ENCODE measurements at regions not wholly inside any gene's neighbourhood (a gene's known extent, or its start where the extent isn't known, plus 50 kb on each side); places are given as distances from the start of the nearest gene placed in this dataset.
"Not testable (repeated sequence)": the region's sequence is repeated elsewhere in the genome, so short reads cannot be mapped to it uniquely, and the experiment has no call there.

DNA sequence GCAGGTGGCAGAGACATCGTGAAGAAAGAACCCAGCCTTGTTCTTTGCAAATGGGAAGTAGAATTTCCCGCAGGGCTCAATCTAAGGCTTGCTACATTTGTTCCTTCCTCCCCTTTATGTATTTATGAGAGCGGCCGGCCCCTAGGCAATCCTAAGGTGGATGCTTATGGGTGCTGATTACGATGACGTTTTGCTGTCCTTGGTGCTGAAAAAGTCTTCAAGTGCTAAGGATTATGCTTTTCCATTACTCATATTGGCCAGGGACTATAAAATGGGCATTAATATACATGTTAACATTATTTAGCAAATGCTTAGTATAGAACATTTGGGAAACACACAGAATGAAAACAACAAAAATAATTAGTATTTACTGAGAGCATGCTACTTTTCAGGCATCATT lies 313.3 kb upstream of the XYLT1 start:
- no peak for DNase-seq

DNA sequence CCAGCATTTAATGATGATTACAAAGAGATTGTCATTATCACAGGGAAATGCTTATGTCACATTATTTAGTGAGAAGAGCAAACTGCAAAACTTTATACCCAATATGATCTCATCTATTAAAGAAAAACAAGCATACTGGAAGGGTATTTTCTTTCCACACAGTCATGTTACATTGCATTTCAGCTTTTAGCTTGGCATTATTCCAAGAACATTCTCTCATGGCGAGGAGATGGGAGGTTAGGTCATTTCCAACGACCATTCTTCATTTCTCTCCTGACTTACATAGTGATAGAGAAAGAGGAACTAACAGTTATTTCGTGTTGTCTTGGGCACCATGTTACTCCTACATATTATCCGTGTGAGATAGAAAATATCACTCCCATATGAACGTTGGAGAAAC lies 309.4 kb upstream of the XYLT1 start:
- no peak for DNase-seq

DNA sequence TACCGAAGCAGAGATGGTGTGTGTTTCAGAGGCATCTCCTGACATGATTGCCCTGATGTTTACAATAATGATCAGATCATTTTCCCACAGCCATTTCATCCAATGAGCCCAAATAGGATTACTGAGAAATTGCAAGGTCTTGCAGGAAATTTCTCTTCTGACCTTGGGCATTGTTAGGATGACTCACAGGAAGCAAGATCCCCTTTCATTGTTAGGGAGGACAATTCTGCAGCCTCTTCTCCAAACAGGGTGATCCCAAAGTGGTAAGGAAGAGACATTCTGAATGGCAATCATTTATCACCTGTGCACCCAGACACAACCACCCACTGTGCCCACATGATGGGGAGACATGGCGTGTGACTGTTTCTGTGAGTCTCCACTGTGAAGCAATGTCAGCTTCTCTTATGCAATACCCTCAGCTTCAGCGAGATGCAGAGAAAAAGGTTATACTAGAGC lies 306.7 kb upstream of the XYLT1 start:
- DNase-seq, result no peak

DNA sequence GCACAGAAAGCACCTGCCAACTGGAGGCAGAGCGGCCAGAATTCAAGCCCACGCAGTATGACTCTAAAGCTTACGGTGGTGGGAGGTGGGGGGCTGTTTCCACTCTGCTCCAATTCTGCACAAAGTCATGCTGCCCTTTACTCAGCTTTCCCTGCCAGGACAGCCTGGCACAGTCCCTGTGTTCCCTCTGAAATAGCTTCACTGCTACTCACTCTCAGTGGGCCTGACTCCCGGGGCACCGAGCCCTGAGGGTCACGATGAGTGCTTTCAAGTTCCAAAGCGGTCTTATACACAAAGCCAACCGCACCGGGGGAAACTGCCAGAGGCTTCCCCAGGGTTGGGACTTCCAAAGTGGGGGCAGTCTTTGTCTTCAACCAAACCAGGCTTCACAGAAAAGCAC lies 306.1 kb upstream of the XYLT1 start:
- no peak for DNase-seq

DNA sequence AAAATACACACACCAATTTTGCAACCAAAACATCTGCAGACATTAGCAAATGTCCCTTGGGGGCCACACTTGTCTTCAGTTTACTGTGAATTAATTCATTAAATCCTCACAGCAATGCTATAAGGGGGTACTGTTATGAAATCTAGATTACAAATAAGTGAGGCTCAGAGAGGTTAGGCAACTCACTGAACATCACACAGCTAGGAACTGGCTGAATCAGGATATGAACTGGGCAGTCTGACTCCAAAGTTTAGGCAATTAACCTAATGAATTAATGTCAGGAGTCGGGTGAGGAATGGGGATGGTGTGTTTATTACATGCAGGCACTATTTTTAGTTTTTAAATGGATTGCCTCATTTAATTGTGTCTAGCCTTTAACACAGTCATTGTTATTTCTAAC lies 305.7 kb upstream of the XYLT1 start:
- no peak for DNase-seq

DNA sequence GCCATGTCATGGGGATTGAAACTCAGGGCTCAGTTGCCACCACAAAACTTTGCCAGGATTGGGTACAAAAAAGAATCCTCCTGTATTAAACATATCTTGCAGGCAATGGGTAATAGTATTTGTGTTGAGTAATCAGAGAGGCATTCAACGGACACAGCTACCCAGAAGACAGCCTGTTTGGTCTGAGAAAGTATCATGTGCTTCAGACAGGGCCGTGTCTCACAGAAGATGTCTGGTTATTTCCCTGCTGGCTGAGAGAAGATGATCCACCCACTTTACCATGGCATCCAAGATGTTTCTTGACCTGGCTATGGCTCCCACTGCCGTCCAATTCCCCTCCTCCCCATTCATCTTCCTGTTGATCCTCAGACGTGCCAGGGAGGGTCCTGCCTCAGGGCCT lies 304.3 kb upstream of the XYLT1 start:
- DNase-seq, result no peak

DNA sequence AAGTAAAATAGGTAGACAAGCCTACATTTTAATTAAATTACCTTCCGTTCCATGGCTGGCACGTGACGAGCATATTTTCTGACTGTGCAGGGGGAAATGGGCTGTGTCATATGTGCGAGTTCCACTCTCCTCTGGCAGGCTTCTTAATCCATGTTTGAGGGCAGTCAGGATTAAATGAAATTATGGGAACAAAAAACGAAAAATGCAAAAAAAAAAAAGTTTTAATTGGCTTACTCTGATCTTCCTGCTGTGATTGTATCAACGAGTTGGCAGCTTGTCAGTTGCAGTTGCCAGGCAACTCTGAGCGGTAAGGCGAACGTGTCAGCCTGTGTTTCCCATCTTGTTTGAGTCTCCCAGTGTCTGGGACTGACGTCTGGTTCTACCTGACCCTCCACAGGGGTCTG lies 302.9 kb upstream of the XYLT1 start:
- peak; percentile 80 for DNase-seq

DNA sequence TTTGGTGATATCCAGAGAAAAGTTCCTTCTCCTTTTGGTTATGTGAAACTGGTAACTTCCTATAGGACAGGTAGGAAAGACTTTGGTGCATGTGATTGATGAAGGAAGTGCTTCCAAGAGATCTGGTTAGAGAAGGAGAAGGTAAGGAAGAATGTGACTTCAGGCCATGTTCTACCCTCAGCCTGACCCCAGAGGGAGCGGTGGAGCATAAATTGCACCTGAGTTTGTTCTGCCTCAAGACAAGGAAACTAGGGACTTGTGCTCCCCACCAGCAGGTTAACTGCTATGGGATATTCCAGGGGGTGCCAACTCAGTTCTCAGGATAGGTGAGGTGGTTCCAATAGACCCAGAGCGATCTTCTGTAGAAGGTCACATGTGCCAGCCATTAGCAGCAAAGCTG lies 299.3 kb upstream of the XYLT1 start:
- no peak for DNase-seq

DNA sequence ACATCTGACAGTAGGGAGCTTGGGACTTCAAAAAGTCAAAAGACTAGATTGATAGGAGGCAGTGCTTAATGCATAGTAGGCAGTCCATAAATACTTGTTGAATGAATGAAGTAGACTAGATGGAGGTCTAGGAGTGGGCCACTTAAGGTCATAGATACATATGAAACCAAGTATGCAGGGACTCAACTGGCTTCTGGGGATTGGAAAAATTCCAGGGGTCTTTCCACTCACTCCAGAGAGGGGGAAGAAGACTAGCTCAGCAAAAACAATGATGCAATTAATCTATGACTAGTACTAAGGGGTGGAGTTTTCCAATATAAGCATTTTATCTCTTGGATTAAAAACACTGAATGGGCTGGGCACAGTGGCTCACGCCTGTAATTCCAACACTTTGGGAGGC lies 298.3 kb upstream of the XYLT1 start:
- DNase-seq, result no peak

DNA sequence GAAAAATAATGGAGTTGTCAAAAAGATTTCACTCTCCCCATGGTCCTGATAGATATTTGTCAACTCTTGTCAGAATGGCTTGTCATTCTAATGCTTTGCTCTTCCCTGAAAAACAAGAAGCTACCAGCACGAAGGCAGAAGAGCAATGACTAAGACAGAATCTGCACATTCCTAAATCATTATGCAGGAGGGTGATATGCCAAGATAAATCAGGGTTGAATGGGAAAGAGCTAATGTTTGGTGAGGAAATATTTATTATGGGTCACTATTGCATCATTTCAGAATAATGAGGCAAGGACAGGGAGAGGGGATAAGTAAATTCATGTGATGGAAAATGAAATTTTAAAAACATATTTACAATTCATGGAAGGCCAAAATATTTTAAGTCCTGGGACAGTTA lies 297.5 kb upstream of the XYLT1 start:
- no peak for DNase-seq

DNA sequence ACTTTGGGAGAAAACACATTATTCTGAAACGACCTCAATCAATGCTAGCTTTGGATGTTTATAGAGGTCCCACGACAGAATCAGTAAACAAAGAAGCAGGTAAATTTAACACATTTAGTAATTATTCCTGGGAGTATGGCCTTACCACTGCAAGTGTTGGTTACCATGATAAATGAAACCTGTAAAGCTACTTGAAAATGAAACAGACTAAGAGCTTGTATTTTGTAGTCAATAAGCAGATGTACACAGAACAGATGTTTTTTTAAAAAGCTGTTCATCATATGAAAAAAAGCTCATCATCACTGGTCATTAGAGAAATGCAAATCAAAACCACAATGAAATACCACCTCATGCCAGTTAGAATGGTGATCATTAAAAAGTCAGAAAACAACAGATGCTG lies 295.3 kb upstream of the XYLT1 start:
- DNase-seq, result no peak

DNA sequence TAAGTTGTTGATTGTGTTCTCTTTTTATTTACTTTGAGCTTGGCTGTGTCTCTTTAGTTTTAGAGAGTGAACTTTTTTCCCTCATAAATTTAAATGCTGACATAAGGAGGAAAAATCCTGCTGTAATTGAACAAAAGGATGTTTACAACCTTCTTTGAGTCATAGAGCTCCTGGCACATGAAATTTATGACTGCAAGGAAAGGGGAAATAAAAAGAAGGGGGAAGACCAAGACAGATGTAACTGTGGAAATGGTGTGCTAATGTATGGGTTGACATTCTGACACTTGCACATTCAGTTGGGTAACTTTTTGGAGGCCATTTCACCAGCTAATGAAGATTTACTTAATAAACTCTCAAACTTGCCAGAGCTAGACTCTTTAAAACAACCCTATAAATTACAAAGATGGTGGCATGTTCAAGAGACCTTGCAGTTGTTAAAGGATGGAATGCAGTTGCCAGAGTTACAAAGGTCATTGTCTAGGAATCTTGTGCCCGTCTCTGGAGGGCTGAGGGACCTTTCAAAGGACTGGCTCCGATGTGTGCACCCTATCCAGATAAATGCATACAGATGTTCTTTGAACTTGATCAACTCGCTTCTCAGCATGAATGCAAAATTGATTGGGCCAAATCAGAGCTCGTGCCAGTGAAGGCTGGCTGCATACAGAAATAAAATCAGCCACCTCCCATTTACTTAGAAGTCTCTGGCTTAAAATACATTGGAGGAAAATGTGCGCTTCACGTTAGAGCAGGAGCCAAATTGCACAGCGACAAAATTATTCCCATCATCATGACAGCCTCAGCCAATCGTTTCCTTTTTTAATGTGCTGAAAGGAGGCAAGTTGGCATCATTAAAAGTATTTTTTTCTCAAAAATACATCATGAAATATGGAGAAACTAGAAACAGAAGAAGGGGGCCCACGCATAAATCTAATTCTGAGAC lies 289.0 kb upstream of the XYLT1 start:
- no peak for DNase-seq

DNA sequence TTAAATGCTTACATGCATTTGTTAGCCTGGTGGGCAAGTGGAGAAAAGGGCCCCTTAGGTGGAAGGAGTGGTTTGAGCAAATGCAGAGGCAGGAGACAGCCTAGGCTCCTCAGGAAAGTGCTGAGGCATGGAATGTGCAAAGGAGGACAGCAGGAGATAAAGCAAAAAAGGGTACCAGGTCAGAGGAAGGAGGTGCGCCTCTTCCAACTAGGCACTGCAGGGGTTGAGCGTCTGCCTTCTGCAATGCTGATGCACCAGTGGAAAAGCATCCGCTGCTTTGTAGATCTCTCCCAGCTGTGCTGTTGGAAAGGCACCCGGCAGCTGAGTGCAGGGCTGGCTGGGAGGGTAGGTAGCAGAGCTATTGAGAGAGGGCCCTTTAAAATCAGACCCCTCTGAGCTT lies 287.0 kb upstream of the XYLT1 start:
- DNase-seq, result no peak

DNA sequence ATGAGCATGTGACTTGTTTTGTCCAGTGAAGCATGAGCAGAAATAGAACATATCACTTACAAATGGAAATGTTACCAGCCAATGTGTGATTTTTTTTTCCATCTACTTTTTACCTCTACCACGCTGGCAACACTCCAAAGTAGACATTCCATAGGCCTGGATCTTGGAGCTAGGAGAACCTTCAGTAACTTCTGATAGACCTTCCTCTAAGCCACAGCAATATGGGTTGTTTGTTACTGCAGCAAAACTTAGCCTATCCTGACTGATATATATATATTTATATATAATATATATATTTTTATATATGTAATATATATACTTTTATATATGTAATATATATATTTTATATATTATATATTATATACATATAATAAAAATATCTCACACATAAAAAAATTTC lies 284.4 kb upstream of the XYLT1 start:
- DNase-seq, result no peak

DNA sequence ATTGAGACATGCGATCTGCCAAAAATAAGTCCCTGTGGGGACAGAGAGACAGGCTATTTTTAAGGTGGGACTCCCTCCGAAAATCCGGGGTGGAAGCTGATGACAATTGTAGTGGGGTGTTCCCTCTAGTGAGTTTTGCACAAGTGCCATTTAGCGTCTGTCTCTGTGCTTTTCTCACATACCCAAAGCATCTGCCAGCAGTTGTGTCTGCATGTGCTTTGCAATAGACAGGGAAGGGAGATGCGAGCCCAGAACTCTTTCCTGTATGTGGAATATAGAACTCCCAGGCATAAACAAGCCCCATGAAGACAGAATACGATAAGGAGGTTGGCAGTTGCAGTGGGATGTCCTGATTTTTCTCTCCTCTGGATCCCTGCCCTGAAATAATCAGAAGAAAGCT lies 282.7 kb upstream of the XYLT1 start:
- DNase-seq, result no peak

DNA sequence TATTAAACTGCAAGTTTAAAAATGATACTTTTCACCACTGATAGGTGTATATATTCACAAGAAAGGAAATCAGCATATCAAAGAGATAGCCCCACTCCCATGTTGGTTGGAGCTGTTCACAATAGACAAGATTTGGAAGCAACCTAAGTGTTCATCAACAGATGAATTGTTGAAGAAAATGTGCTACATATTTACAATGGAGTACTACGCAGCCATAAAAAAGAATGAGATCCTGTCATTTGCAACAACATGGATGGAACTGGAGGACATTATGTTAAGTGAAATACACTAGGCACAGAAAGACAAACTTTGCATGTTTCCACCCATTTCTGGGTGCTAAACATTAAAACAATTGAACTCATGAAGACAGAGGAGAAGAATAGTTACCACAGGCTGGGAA lies 278.9 kb upstream of the XYLT1 start:
- no peak for DNase-seq

DNA sequence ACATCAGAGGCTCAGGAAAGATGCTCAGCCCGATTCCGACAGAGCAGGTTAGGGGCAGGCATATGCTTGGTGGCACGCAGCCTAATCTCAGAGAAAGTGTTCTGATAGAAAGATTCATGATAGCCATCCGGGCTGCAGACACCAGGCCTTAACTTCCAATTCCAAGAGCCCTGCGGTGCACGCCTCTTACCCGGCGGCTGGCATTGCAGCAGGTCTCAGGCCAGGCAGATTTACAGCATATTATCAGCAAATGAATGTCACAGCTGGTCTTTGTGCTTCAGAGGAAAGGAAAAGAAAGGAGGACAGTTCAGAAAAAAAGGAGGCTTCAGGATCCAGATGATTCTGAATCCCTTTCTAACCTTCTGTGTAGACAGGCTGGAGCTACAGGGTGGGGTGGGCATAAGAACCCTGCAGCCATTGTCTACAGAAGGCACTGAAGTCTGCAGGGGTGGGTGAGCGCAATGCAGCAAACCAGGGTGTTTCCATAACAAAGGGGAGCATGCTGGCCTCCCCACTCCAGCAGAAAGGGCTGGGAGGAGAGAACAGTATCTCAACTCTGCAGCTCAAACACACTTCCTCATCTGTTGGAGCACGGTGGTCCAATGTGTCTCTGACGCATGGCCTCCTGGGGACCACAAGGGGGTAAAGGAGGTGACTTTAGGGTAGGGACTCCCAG lies 277.4 kb upstream of the XYLT1 start:
- no peak for DNase-seq

DNA sequence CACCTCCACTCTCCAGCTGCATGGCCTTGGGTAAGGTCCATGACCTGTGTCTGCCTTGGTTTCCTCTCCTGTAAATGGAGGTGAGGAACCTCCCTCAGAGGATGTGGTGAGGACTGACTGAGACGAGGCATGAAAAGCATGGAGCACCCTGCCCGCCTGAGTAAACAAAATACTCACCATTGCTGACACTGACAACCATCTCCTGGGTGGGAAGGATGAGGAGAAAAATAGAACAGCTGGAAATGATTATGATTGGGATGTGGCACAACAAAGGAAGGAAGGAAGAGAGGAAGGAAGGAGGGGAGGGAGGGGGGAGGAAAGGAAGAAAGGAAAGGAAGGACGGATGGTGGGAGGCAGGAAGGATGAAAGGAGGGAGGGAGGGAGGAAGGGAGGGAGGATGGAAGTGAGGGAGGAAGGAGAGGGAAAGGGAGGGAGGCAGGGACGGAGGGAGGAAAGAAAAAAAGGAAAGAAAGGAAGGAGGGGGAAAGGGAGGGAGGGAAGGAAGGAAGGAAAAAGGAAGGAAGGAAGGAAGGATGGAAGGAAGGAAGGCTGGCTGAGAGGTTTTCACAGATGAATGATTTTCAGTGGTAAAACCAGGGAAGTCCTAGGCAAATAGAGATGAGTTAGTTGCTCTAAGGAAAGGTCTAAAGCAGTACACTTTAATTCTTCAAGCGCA lies 276.5 kb upstream of the XYLT1 start:
- DNase-seq, result no peak

DNA sequence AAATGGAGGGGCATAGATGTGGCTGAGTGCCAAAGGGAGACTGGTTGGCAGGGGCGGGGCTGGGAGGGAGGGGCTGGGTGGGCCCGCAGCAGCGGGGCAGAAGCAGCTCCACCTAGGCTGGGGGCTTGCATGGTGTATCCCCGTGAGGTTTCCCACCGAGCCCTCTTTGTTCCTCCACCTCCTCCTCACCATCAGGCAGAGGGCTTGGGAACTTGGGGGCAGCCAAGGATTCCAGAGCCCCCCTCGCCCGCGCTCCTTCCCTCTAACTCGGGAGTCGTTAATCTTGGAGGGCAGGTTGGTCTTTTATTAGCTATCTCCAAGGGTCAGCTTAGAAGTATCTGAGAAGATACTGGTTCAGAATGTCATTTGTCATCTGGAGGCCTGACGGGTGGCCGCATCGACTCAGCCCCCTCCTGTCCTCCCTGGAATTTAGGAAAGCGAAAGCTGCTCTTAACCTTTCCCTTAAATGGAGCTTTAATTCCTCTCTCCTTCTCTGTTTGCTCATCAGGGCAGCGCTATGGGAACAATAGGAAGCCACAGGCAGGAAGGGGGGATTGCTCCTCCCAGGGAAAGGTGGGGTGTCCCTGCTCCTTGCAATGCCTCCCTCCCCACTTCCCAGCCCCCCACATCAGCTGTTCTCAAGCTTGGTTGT lies 274.3 kb upstream of the XYLT1 start:
- DNase-seq, result no peak

DNA sequence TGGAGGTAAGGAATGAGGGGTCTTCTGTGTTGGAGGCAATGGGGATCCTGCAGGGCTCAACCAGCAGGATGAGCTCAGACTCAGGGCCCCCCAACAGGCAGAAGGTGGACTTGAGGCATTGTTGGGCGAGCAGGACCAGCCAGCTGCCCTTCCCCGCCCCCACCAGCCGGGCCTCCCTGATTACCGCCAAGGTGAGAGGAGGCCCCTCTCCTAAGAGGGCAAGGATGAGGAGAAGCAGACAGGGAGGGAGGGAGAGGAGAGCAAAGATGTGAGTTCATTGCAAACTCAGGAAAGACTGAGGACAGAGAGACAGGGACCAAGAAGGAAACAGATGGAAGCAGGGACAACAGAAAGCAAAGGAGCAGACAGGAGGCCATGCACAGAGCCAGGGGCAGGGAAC lies 272.8 kb upstream of the XYLT1 start:
- DNase-seq, result no peak

DNA sequence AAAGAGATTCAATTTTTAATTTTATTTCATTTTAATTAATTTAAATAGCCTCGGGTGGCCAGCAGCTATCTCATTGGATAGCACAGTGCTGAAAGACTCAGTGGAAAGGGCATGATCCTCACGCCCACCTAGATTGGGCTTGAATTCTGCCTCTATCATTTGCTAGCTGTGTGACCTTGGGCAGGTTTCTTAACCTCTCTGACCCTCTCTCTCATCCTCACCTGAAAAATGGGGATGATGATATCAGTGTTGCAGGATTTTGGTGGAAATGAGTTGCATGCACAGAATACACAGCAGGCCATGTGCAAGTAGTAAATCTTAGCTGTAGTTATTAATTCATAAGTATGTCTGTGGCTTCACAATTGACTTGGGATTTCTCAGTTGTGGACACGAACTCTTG lies 272.4 kb upstream of the XYLT1 start:
- no peak for DNase-seq

DNA sequence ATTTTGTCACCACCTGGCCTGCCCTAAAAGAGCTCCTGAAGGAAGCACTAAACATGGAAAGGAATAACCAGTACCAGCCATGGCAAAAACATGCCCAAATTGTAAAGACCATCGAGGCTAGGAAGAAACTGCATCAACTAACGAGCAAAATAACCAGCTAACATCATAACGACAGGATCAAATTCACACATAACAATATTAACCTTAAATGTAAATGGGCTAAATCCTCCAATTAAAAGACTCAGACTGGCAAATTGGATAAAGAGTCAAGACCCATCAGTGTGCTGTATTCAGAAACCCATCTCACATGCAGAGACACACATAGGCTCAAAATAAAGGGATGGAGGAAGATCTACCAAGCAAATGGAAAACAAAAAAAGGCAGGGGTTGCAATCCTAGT lies 264.3 kb upstream of the XYLT1 start:
- DNase-seq, result not testable (repeated sequence)

DNA sequence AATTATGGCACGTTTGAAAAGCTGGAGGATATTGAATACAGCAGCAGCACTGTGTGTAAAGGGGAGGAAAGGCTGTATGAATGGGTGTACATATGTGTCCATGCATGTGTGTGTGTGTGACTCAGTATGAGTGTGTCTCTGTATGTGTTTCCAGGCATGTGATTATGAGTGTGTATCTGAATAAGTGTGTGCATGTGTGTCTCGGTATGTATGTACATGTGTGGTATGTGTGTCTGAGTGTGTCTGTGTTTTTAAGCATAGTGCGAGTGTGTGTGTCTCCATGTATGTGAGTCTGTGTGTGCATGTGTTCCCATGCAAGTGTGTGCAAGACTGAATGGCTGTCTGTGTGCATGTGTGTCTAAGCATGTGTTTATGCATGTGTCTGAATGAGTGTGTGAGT lies 259.1 kb upstream of the XYLT1 start:
- no peak for DNase-seq
